Ishikawa (cell line): ENCODE measurements at regions not wholly inside any gene's neighbourhood (a gene's known extent, or its start where the extent isn't known, plus 50 kb on each side); places are given as distances from the start of the nearest gene placed in this dataset.

Experiments used
- EP300 ChIP-seq: IDR thresholded peaks from 2 replicates; pipeline ENCODE4 v1.6.1; 2012; ENCODE audit warnings: borderline replicate concordance
- FOXM1 ChIP-seq: IDR thresholded peaks from 2 replicates; pipeline ENCODE4 v1.6.1; 2012; ENCODE audit warnings: low read depth, borderline replicate concordance
- NFIC ChIP-seq: IDR thresholded peaks from 2 replicates; pipeline ENCODE4 v1.6.1; 2012

DNA sequence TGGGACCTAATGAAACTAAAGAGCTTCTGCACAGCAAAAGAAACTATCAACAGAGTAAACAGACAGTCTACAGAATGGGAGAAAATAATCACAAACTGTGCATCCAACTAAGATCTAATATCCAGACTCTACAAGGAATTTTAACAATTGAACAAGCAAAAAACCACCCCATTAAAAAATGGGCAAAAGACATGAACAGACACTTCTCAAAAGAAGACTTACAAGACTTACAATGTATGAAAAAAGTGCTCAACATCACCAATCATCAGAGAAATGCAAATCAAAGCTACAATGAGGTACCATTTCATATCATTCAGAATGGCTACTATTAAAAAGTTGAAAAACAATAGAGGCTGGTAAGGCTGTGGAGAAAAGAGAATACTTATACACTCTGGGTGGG lies 58.0 kb downstream of the SHOC1 start:
- no peak for TF ChIP-seq EP300
- TF ChIP-seq NFIC, result no peak
- no peak for TF ChIP-seq FOXM1
